CD14-positive monocyte (primary cell): ENCODE measurements at regions not wholly inside any gene's neighbourhood (a gene's known extent, or its start where the extent isn't known, plus 50 kb on each side); places are given as distances from the start of the nearest gene placed in this dataset.

ENCODE experiments used
- DNase-seq, 3 donors: peaks; one replicate each; pipeline ENCODE4 v3.0.0-alpha.2; 2011 to 2022
- H2AFZ ChIP-seq: 2 replicates; pipeline ENCODE4 v1.6.0; 2012; ENCODE audit warnings: mild to moderate bottlenecking, low read depth, low read length, inconsistent platforms; ENCODE audit not compliant: insufficient read depth, poor library complexity, severe bottlenecking
- H3K27ac ChIP-seq, 2 donors: 1 replicate in 1 of 2; 2 replicates in 1 of 2; pipeline ENCODE4 v1.5.1; 2012 to 2013; ENCODE audit warnings: low read length in 2 of 2, control low read depth in 1 of 2, inconsistent platforms in 1 of 2, low read depth in 1 of 2, mild to moderate bottlenecking in 1 of 2
- H3K27me3 ChIP-seq, 2 donors: one replicate each; pipeline versions ENCODE4 v1.6.0 to v1.6.1; 2011 to 2013; ENCODE audit warnings: low read length in 2 of 2; ENCODE audit not compliant: control insufficient read depth in 2 of 2, insufficient read depth in 2 of 2
- H3K36me3 ChIP-seq, 2 donors: replicated peaks in 1 of 2; 1 replicate in 1 of 2; 2 replicates in 1 of 2; pipeline versions ENCODE4 v1.5.1 to v1.6.1; 2012 to 2013; ENCODE audit warnings: low read length in 2 of 2, control low read depth in 1 of 2, inconsistent platforms in 1 of 2, mild to moderate bottlenecking in 1 of 2; ENCODE audit not compliant: insufficient read depth in 2 of 2, control insufficient read depth in 1 of 2
- H3K4me1 ChIP-seq, 2 donors: 1 replicate in 1 of 2; 2 replicates in 1 of 2; pipeline versions ENCODE4 v1.5.1 to v1.6.1; 2012 to 2013; ENCODE audit warnings: low read length in 2 of 2, control low read depth in 1 of 2, inconsistent platforms in 1 of 2, mild to moderate bottlenecking in 1 of 2, moderate library complexity in 1 of 2; ENCODE audit not compliant: insufficient read depth in 2 of 2, control insufficient read depth in 1 of 2
- H3K4me2 ChIP-seq: replicated peaks from 2 replicates; pipeline ENCODE3; 2012; ENCODE audit warnings: low read length, moderate library complexity, mild to moderate bottlenecking; ENCODE audit not compliant: poor library complexity, severe bottlenecking; ENCODE audit errors: extremely low read depth
- H3K4me3 ChIP-seq, 3 experiments: fragments of 200-600 bp in 1 of 3; sonication (generic) in 1 of 3; replicated peaks in 1 of 3; 1 replicate in 2 of 3; 2 replicates in 1 of 3; pipeline ENCODE4 v1.5.1; 2011 to 2013; ENCODE audit warnings: low read length in 3 of 3, mild to moderate bottlenecking in 3 of 3, control low read depth in 2 of 3, low read depth in 2 of 3, inconsistent platforms in 1 of 3, moderate library complexity in 1 of 3
- H3K79me2 ChIP-seq: 2 replicates; pipeline ENCODE4 v1.6.0; 2012; ENCODE audit warnings: mild to moderate bottlenecking, control low read depth, inconsistent platforms, low read length, moderate library complexity; ENCODE audit not compliant: insufficient read depth
- H3K9ac ChIP-seq: 2 replicates; pipeline ENCODE4 v1.6.0; 2017; ENCODE audit warnings: low read length, mild to moderate bottlenecking; ENCODE audit not compliant: insufficient read depth, poor library complexity, severe bottlenecking
- H3K9me3 ChIP-seq, 2 donors: replicated peaks in 1 of 2; 1 replicate in 1 of 2; 2 replicates in 1 of 2; pipeline versions ENCODE4 v1.5.1 to v1.6.1; 2012 to 2013; ENCODE audit warnings: low read length in 2 of 2, control low read depth in 1 of 2; ENCODE audit not compliant: control insufficient read depth in 1 of 2, insufficient read depth in 1 of 2
- H4K20me1 ChIP-seq: 2 replicates; pipeline ENCODE4 v1.6.0; 2012; ENCODE audit warnings: mild to moderate bottlenecking, low read length, control low read depth, moderate library complexity; ENCODE audit not compliant: insufficient read depth
- H3K27ac Mint-ChIP-seq, 7 donors: one replicate each; pipeline ENCODE4 v1.8.0; 2020; ENCODE audit warnings: mild to moderate bottlenecking in 7 of 7, mixed read lengths in 7 of 7, moderate library complexity in 6 of 7, inconsistent platforms in 2 of 7
- H3K27me3 Mint-ChIP-seq, 3 donors: one replicate each; pipeline ENCODE4 v1.8.0; 2021 to 2022; ENCODE audit warnings: low read depth in 3 of 3, mild to moderate bottlenecking in 3 of 3, mixed read lengths in 3 of 3, moderate library complexity in 3 of 3, inconsistent platforms in 1 of 3
- H3K36me3 Mint-ChIP-seq, 2 donors: one replicate each; pipeline ENCODE4 v1.8.0; 2020; ENCODE audit warnings: mixed read lengths in 2 of 2, inconsistent platforms in 1 of 2, mild to moderate bottlenecking in 1 of 2
- H3K4me1 Mint-ChIP-seq: one replicate; pipeline ENCODE4 v1.8.0; 2020; ENCODE audit warnings: mild to moderate bottlenecking, mixed read lengths
- H3K4me3 Mint-ChIP-seq, 2 donors: one replicate each; pipeline ENCODE4 v1.8.0; 2020; ENCODE audit warnings: mild to moderate bottlenecking in 2 of 2, mixed read lengths in 2 of 2, moderate library complexity in 1 of 2
- H3K9me3 Mint-ChIP-seq, 7 donors: one replicate each; pipeline ENCODE4 v1.8.0; 2020 to 2022; ENCODE audit warnings: mixed read lengths in 7 of 7, mild to moderate bottlenecking in 6 of 7, moderate library complexity in 6 of 7, inconsistent platforms in 2 of 7
- WGBS: methylation state at CpG from one replicate; pipeline ENCODE4 v1.1.5; 2013; ENCODE audit warnings: missing lambda C conversion rate; ENCODE audit not compliant: insufficient coverage; 5-methylcytosine and 5-hydroxymethylcytosine counted together
- intact Hi-C, 2 donors: fragments of 100-400 bp; cut with micrococcal nuclease; formaldehyde crosslinking; loops; one replicate each; pipeline versions ENCODE4 v1.15.0 to v1.15.1; 2023
- TF ChIP-seq, protein P1 (sequence below): fragments of 200-600 bp; IDR thresholded peaks from one replicate; pipeline ENCODE4 v1.8.0; 2022; ENCODE audit warnings: antibody characterized with exemption, mild to moderate bottlenecking

- H3K36me3 Mint-ChIP-seq = no peaks in the 10 kb centered on the region
- DNase-seq = no peak
- Histone ChIP-seq H3K4me2 (no peak overlapping the region), H3K79me2 (no peaks in the 10 kb centered on the region), H3K4me1 (no peaks in the 10 kb centered on the region), H3K9ac (no peak overlapping the region), H2AFZ (no peak overlapping the region), H4K20me1 (no peaks in the 10 kb centered on the region), H3K27ac (no peak overlapping the region), H3K36me3 (no peaks in the 10 kb centered on the region), H3K4me3 (no peak overlapping the region), H3K27me3 (no peaks in the 10 kb centered on the region), H3K9me3 (peaks cover 25 to 28% of the 10 kb centered on the region in 2 donors)
- no peaks in the 10 kb centered on the region for H3K4me1 Mint-ChIP-seq
- H3K27me3 Mint-ChIP-seq = no peaks in the 10 kb centered on the region
- H3K4me3 Mint-ChIP-seq = no peak overlapping the region
- TF ChIP-seq, protein P1, sequence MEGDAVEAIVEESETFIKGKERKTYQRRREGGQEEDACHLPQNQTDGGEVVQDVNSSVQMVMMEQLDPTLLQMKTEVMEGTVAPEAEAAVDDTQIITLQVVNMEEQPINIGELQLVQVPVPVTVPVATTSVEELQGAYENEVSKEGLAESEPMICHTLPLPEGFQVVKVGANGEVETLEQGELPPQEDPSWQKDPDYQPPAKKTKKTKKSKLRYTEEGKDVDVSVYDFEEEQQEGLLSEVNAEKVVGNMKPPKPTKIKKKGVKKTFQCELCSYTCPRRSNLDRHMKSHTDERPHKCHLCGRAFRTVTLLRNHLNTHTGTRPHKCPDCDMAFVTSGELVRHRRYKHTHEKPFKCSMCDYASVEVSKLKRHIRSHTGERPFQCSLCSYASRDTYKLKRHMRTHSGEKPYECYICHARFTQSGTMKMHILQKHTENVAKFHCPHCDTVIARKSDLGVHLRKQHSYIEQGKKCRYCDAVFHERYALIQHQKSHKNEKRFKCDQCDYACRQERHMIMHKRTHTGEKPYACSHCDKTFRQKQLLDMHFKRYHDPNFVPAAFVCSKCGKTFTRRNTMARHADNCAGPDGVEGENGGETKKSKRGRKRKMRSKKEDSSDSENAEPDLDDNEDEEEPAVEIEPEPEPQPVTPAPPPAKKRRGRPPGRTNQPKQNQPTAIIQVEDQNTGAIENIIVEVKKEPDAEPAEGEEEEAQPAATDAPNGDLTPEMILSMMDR = no peak
- peaks cover 4 to 24% (median 14%) of the 10 kb centered on the region in 7 donors for H3K9me3 Mint-ChIP-seq
- H3K27ac Mint-ChIP-seq = no peak overlapping the region
- intact Hi-C loops = no loop called here
- 80% methylated on average over 26 of the region's 27 CpGs for WGBS
These were observed 2084.1 kb downstream of the TP53TG3F start for GRCh38 chr16:35543486-35543885.

DNA sequence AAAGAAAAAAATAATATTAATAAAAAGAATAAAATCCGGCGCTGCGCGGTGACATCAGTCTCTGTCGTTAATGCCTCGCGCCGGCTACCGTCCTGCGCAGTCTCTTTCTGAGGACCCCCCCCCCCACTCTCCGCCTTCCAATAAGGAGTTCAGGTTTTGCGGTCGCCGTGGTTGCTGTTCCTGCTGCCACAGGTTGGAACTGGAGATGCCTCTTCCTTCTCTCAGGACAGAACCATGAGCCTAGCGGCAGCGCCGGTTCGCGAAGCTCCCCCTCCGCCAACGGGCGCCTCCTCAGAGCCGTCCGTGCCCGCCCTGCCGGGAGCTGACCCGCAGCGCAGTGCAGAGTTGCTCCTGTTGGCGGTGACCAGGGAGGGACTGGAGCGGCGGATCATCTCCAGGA is 2093.4 kb downstream of the TP53TG3F start:
- H3K9me3 ChIP-seq = peaks cover 17 to 20% of the 10 kb centered on the region in 2 donors
- Mint-ChIP-seq H3K4me1 (no peaks in the 10 kb centered on the region), H3K4me3 (no peak overlapping the region), H3K36me3 (no peaks in the 10 kb centered on the region), H3K27ac (no peak overlapping the region), H3K27me3 (no peaks in the 10 kb centered on the region), H3K9me3 (peaks cover 0 to 7% (median 5%) of the 10 kb centered on the region in 7 donors)
- H3K36me3 ChIP-seq = no peaks in the 10 kb centered on the region
- intact Hi-C loops = no loop called here
- no peak for DNase-seq
- 44% methylated on average over 25 of the region's 31 CpGs for WGBS
- no peak overlapping the region for H3K9ac ChIP-seq
- no peak overlapping the region for H3K4me2 ChIP-seq
- H3K79me2 ChIP-seq = no peaks in the 10 kb centered on the region
- no peak overlapping the region for H2AFZ ChIP-seq
- H3K27ac ChIP-seq = no peak overlapping the region
- TF ChIP-seq, protein P1 = no peak
- H3K4me3 ChIP-seq = no peak overlapping the region
- no peaks in the 10 kb centered on the region for H3K27me3 ChIP-seq
- no peaks in the 10 kb centered on the region for H4K20me1 ChIP-seq
- H3K4me1 ChIP-seq = no peaks in the 10 kb centered on the region
